ENCODE measurements at regions not wholly inside any gene's neighbourhood (a gene's known extent, or its start where the extent isn't known, plus 50 kb on each side); places are given as distances from the start of the nearest gene placed in this dataset.
"Not testable (repeated sequence)": the region's sequence is repeated elsewhere in the genome, so short reads cannot be mapped to it uniquely, and the experiment has no call there.

DNA sequence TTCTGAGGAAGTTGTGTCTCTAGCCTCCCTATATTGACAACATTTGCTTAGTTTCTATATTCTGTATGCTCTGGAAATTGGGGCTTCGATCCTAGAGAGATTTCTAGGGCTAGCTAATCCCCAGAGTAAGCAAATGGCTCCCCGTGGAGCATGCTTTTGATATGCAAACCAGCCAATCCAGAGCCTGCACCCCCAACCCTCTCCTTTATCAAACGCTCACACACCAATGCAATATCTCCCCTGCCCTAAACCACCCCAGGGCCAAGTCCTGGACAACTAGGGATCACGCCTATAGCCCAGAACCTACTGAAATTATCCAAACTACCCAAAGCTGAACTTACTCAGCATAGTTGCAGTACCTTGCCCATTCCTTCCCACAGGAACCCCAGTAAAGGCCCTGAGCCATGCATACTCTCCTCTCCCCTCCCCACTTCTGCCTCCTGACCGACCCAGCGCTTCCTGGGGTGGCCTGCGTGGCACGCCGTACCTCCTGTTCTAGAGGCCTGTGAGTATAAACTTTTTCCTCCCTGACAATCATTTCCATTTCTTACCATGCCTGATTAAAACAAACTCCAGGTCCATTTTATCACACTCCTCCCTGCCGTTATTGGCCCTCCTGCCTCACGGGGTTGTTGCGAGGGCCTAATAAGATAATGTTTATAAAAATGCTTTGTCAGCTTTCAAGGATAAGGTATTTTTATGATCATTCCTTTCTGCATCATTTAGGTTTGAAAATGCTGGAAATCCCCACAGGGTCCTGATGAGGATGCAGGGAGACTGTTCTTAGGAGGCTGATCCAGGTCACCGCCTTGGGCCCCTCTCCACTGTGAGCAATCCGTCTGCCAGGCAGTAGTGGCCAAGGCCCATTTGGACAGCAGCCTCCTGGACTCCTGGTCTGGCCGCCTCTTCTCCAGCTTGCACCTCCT, 102.7 kb downstream of the TENT5C start:
- Histone ChIP-seq H3K9me3 (no peaks in the 10 kb centered on the region), H3K27me3 (no peaks in the 10 kb centered on the region), H3K4me3 (no peak overlapping the region), H3K36me3 (no peaks in the 10 kb centered on the region), H3K4me1 (no peaks in the 10 kb centered on the region), H3K27ac (no peak overlapping the region)
- 85% methylated on average over 15 of the region's 15 CpGs for WGBS
- no peak for TF ChIP-seq EP300 (IDR thresholded peaks at IDR 0.05)
- no peak for TF ChIP-seq POLR2A (IDR thresholded peaks at IDR 0.05)
- TF ChIP-seq POLR2AphosphoS5 (IDR thresholded peaks at IDR 0.05), result no peak
- TF ChIP-seq, protein P1, sequence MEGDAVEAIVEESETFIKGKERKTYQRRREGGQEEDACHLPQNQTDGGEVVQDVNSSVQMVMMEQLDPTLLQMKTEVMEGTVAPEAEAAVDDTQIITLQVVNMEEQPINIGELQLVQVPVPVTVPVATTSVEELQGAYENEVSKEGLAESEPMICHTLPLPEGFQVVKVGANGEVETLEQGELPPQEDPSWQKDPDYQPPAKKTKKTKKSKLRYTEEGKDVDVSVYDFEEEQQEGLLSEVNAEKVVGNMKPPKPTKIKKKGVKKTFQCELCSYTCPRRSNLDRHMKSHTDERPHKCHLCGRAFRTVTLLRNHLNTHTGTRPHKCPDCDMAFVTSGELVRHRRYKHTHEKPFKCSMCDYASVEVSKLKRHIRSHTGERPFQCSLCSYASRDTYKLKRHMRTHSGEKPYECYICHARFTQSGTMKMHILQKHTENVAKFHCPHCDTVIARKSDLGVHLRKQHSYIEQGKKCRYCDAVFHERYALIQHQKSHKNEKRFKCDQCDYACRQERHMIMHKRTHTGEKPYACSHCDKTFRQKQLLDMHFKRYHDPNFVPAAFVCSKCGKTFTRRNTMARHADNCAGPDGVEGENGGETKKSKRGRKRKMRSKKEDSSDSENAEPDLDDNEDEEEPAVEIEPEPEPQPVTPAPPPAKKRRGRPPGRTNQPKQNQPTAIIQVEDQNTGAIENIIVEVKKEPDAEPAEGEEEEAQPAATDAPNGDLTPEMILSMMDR (IDR thresholded peaks at IDR 0.05), result no peak
- no peak for DNase-seq (ENCODE audit: low spot score in 2 of 2)

- Histone ChIP-seq H3K4me3 (no peak overlapping the region), H3K27me3 (no peaks in the 10 kb centered on the region), H3K4me1 (no peaks in the 10 kb centered on the region), H3K9me3 (no peaks in the 10 kb centered on the region), H3K36me3 (no peaks in the 10 kb centered on the region), H3K27ac (no peak overlapping the region)
- TF ChIP-seq POLR2A (IDR thresholded peaks at IDR 0.05) (no peak), EP300 (IDR thresholded peaks at IDR 0.05) (no peak), POLR2AphosphoS5 (IDR thresholded peaks at IDR 0.05) (no peak)
- TF ChIP-seq, protein P1 (IDR thresholded peaks at IDR 0.05), result no peak
- 52% methylated on average over 4 of the region's 4 CpGs for WGBS
- no peak for DNase-seq (ENCODE audit: low spot score in 2 of 2)
Observed at GRCh38 chr1:117709249-117709691, 103.4 kb downstream of the TENT5C start.

GRCh38 chr1:117710710-117711109, 104.9 kb downstream of the TENT5C start:
- no peak for TF ChIP-seq POLR2AphosphoS5 (IDR thresholded peaks at IDR 0.05)
- TF ChIP-seq, protein P1 (IDR thresholded peaks at IDR 0.05), result no peak
- no peak for TF ChIP-seq POLR2A (IDR thresholded peaks at IDR 0.05)
- no peak for TF ChIP-seq EP300 (IDR thresholded peaks at IDR 0.05)
- WGBS, result 88% methylated on average over 5 of the region's 8 CpGs

DNA sequence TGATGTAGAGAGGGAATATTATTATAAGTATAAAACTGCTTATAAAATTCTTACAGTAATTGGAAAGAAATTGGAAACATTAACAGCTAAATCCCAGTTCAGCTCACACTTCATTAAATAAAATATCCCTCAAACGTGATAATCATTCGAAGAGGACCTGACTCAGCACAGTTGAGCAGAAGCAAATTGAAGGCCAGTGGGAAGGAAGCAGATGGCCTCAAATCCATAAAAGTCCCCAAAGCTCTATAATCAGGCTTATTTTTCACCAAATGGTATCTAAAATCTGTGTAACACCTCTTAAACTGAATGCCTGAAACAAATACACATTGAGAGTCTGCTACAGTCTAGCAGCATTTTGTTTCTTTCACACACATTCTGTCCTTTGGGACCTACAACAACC, 106.8 kb downstream of the TENT5C start:
- Histone ChIP-seq H3K4me1 (no peaks in the 10 kb centered on the region), H3K36me3 (no peaks in the 10 kb centered on the region), H3K9me3 (no peaks in the 10 kb centered on the region), H3K27me3 (no peaks in the 10 kb centered on the region), H3K4me3 (no peak overlapping the region), H3K27ac (no peak overlapping the region)
- TF ChIP-seq, protein P1 (IDR thresholded peaks at IDR 0.05), result no peak
- TF ChIP-seq POLR2AphosphoS5 (IDR thresholded peaks at IDR 0.05) (no peak), EP300 (IDR thresholded peaks at IDR 0.05) (no peak), POLR2A (IDR thresholded peaks at IDR 0.05) (no peak)
- 69% methylated on average over 2 of the region's 2 CpGs for WGBS
- no peak for DNase-seq (ENCODE audit: low spot score in 2 of 2)

More at GRCh38 chr1:117710710-117711109, 104.9 kb downstream of the TENT5C start:
- Histone ChIP-seq H3K36me3 (no peaks in the 10 kb centered on the region), H3K4me3 (no peak overlapping the region), H3K9me3 (no peaks in the 10 kb centered on the region), H3K4me1 (no peaks in the 10 kb centered on the region), H3K27me3 (no peaks in the 10 kb centered on the region), H3K27ac (no peak overlapping the region)
- DNase-seq (ENCODE audit: low spot score in 2 of 2), result no peak

GRCh38 chr1:117714546-117714945, 108.7 kb downstream of the TENT5C start:
- Histone ChIP-seq H3K27me3 (no peaks in the 10 kb centered on the region), H3K36me3 (no peaks in the 10 kb centered on the region), H3K27ac (no peak overlapping the region), H3K4me1 (no peaks in the 10 kb centered on the region), H3K9me3 (no peaks in the 10 kb centered on the region), H3K4me3 (no peak overlapping the region)
- TF ChIP-seq POLR2A (IDR thresholded peaks at IDR 0.05) (no peak), EP300 (IDR thresholded peaks at IDR 0.05) (no peak), POLR2AphosphoS5 (IDR thresholded peaks at IDR 0.05) (no peak)
- TF ChIP-seq, protein P1 (IDR thresholded peaks at IDR 0.05), result no peak
- 57% methylated on average over 1 of the region's 1 CpG for WGBS
- no peak for DNase-seq (ENCODE audit: low spot score in 2 of 2)

- H3K27me3 ChIP-seq; H3K36me3 ChIP-seq; DNase-seq (ENCODE audit: low spot score in 2 of 2); H3K9me3 ChIP-seq; H3K4me1 ChIP-seq; H3K27ac ChIP-seq; H3K4me3 ChIP-seq: not testable (repeated sequence)
- WGBS, result 90% methylated on average over 4 of the region's 4 CpGs
Observed at GRCh38 chr1:117716030-117716429, 110.2 kb downstream of the TENT5C start.

GRCh38 chr1:117717980-117718379, 112.1 kb downstream of the TENT5C start:
- not testable (repeated sequence) for DNase-seq (ENCODE audit: low spot score in 2 of 2); H3K36me3 ChIP-seq; H3K4me3 ChIP-seq; H3K4me1 ChIP-seq; H3K9me3 ChIP-seq; H3K27ac ChIP-seq; H3K27me3 ChIP-seq

DNA sequence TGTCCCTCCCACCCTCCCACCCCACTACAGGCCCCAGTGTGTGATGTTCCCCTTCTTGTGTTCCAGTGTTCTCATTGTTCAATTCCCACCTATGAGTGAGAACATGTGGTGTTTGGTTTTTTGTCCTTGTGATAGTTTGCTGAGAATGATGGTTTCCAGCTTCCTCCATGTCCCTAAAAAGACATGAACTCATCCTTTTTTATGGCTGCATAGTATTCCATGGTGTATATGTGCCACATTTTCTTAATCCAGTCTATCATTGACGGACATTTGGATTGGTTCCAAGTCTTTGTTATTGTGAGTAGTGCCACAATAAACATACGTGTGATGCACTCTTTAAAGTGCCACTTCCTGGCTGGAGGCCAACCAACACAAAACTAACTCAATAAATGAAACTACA, 112.7 kb downstream of the TENT5C start:
- not testable (repeated sequence) for DNase-seq (ENCODE audit: low spot score in 2 of 2); H3K4me1 ChIP-seq; H3K27me3 ChIP-seq; H3K27ac ChIP-seq; H3K4me3 ChIP-seq; H3K9me3 ChIP-seq; H3K36me3 ChIP-seq
- 40% methylated on average over 2 of the region's 2 CpGs for WGBS

All from suprapubic skin (tissue), 4 donors.